ENCODE measurements at regions not wholly inside any gene's neighbourhood (a gene's known extent, or its start where the extent isn't known, plus 50 kb on each side); places are given as distances from the start of the nearest gene placed in this dataset.
"Not testable (repeated sequence)": the region's sequence is repeated elsewhere in the genome, so short reads cannot be mapped to it uniquely, and the experiment has no call there.

- TF ChIP-seq CTCF (IDR thresholded peaks at IDR 0.05): no peak
- no peak for TF ChIP-seq POLR2A (IDR thresholded peaks at IDR 0.05)
- no peak for DNase-seq
- no peaks in the 10 kb centered on the region for H3K27me3 ChIP-seq
- H3K36me3 ChIP-seq: no peaks in the 10 kb centered on the region
- intact Hi-C loops (cut with DNase I): no loop called here
- H3K27ac ChIP-seq: no peak overlapping the region
- no peaks in the 10 kb centered on the region for H3K4me1 ChIP-seq
- H3K4me3 ChIP-seq (replicated peaks in 1 of 3): no peak overlapping the region
- WGBS, 2 donors: 86 to 89% methylated on average over 4 of the region's 4 CpGs
- no peaks in the 10 kb centered on the region for H3K9me3 ChIP-seq
These were observed 494.6 kb downstream of the CHSY3 start for GRCh38 chr5:130398825-130399224.

- H3K27ac ChIP-seq; H3K4me3 ChIP-seq (replicated peaks in 1 of 3); H3K9me3 ChIP-seq; DNase-seq; intact Hi-C loops (cut with DNase I); H3K27me3 ChIP-seq; H3K36me3 ChIP-seq; H3K4me1 ChIP-seq: not testable (repeated sequence)
- WGBS, 2 donors: 78 to 86% methylated on average over 1 of the region's 1 CpG
These were observed 493.5 kb downstream of the CHSY3 start for GRCh38 chr5:130397727-130398126.

- TF ChIP-seq POLR2A (IDR thresholded peaks at IDR 0.05) (no peak), CTCF (IDR thresholded peaks at IDR 0.05) (no peak)
- no peaks in the 10 kb centered on the region for H3K4me1 ChIP-seq
- H3K4me3 ChIP-seq (replicated peaks in 1 of 3): no peak overlapping the region
- no peak for DNase-seq
- H3K9me3 ChIP-seq: no peaks in the 10 kb centered on the region
- H3K36me3 ChIP-seq: no peaks in the 10 kb centered on the region
- no peaks in the 10 kb centered on the region for H3K27me3 ChIP-seq
- H3K27ac ChIP-seq: no peak overlapping the region
- 85 to 94% methylated on average over 2 of the region's 2 CpGs for WGBS, 2 donors
- intact Hi-C loops (cut with DNase I): no loop called here
These were observed 492.9 kb downstream of the CHSY3 start for GRCh38 chr5:130397132-130397531.

- DNase-seq; H3K4me1 ChIP-seq; H3K27ac ChIP-seq; intact Hi-C loops (cut with DNase I); H3K27me3 ChIP-seq; H3K4me3 ChIP-seq (replicated peaks in 1 of 3); H3K9me3 ChIP-seq; H3K36me3 ChIP-seq: not testable (repeated sequence)
- 65 to 68% methylated on average over 3 of the region's 3 CpGs for WGBS, 2 donors
These were observed 487.5 kb downstream of the CHSY3 start for GRCh38 chr5:130391727-130392264.

- Histone ChIP-seq H3K4me1 (no peaks in the 10 kb centered on the region), H3K4me3 (replicated peaks in 1 of 3) (no peak overlapping the region), H3K9me3 (no peaks in the 10 kb centered on the region), H3K27ac (no peak overlapping the region), H3K27me3 (no peaks in the 10 kb centered on the region), H3K36me3 (no peaks in the 10 kb centered on the region)
- intact Hi-C loops (cut with DNase I): no loop called here
- no peak for TF ChIP-seq POLR2A (IDR thresholded peaks at IDR 0.05)
- no peak for TF ChIP-seq CTCF (IDR thresholded peaks at IDR 0.05)
- DNase-seq: no peak
- WGBS, 2 donors: 47 to 61% methylated on average over 1 of the region's 1 CpG
These were observed 481.9 kb downstream of the CHSY3 start for GRCh38 chr5:130386155-130386554.

GRCh38 chr5:130385656-130386055, 481.4 kb downstream of the CHSY3 start:
- no peak overlapping the region for H3K4me3 ChIP-seq (replicated peaks in 1 of 3)
- no peaks in the 10 kb centered on the region for H3K9me3 ChIP-seq
- intact Hi-C loops (cut with DNase I): no loop called here
- no peak for DNase-seq
- WGBS, 2 donors: 53% methylated on average over 2 of the region's 2 CpGs
- no peaks in the 10 kb centered on the region for H3K4me1 ChIP-seq
- H3K36me3 ChIP-seq: no peaks in the 10 kb centered on the region
- H3K27me3 ChIP-seq: no peaks in the 10 kb centered on the region
- H3K27ac ChIP-seq: no peak overlapping the region
- TF ChIP-seq POLR2A (IDR thresholded peaks at IDR 0.05) (no peak), CTCF (IDR thresholded peaks at IDR 0.05) (no peak)

All from thyroid gland (tissue), 4 donors.